ENCODE measurements at regions not wholly inside any gene's neighbourhood (a gene's known extent, or its start where the extent isn't known, plus 50 kb on each side); places are given as distances from the start of the nearest gene placed in this dataset.

GRCh38 chr2:62361964-62362363, 144.0 kb downstream of the TMEM17 start (continued):
- TF ChIP-seq, protein P1, sequence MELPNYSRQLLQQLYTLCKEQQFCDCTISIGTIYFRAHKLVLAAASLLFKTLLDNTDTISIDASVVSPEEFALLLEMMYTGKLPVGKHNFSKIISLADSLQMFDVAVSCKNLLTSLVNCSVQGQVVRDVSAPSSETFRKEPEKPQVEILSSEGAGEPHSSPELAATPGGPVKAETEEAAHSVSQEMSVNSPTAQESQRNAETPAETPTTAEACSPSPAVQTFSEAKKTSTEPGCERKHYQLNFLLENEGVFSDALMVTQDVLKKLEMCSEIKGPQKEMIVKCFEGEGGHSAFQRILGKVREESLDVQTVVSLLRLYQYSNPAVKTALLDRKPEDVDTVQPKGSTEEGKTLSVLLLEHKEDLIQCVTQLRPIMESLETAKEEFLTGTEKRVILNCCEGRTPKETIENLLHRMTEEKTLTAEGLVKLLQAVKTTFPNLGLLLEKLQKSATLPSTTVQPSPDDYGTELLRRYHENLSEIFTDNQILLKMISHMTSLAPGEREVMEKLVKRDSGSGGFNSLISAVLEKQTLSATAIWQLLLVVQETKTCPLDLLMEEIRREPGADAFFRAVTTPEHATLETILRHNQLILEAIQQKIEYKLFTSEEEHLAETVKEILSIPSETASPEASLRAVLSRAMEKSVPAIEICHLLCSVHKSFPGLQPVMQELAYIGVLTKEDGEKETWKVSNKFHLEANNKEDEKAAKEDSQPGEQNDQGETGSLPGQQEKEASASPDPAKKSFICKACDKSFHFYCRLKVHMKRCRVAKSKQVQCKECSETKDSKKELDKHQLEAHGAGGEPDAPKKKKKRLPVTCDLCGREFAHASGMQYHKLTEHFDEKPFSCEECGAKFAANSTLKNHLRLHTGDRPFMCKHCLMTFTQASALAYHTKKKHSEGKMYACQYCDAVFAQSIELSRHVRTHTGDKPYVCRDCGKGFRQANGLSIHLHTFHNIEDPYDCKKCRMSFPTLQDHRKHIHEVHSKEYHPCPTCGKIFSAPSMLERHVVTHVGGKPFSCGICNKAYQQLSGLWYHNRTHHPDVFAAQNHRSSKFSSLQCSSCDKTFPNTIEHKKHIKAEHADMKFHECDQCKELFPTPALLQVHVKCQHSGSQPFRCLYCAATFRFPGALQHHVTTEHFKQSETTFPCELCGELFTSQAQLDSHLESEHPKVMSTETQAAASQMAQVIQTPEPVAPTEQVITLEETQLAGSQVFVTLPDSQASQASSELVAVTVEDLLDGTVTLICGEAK (IDR thresholded peaks at IDR 0.05), result no peak
- TF ChIP-seq, protein P1 (CRISPR knock-in tag; IDR thresholded peaks at IDR 0.05), result no peak
- TF ChIP-seq CBX3 (IDR thresholded peaks at IDR 0.05; ENCODE audit: borderline replicate concordance in 1 of 2, low read length in 2 of 2), result peak in 1 of 2 experiments; percentile 81; a peak in 1 of 3 replicates
